GM19452 (cell line): ENCODE measurements at regions not wholly inside any gene's neighbourhood (a gene's known extent, or its start where the extent isn't known, plus 50 kb on each side); places are given as distances from the start of the nearest gene placed in this dataset.
"Not testable (repeated sequence)": the region's sequence is repeated elsewhere in the genome, so short reads cannot be mapped to it uniquely, and the experiment has no call there.

ENCODE experiments used
- ATAC-seq: cut with Tn5 transposase; IDR thresholded peaks from one replicate; pipeline ENCODE4 v1.9.1; 2021; ENCODE audit not compliant: unreplicated experiment

DNA sequence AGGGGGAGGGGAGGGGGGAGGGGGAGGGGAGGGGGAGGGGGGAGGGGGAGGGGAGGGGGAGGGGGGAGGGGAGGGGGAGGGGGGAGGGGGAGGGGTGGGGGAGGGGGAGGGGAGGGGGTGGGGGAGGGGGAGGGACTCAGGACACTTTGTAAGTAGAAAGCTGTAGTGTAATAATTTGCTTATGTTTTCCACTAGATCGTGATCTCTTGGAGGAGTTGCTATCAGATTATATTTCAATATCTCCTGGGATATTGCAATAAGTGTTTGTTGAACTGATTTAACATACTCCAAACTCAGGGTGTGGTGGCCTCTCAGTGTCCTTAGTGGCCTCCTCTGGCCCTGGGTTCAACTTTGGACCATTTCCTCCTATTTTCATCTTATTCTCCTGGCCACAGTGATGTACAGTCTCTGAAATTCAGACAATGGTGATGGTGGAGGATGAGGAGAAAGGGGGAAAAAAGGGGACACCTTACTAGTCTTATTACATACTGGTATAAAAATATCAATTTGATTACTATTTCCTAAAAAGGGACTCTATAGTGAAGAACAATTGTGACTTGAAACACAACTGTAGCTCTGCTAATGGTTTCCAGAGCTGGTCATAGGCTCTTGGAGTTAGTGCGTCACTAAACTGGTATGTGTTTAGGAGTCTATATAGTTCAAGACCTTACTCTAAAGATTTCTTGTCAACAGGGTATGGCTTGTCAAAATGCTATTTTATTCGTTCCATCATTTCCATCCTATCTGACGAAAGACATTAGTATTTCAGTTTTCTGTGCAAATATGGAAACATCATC, 89.6 kb downstream of the DDX1 start:
- no peak for ATAC-seq

DNA sequence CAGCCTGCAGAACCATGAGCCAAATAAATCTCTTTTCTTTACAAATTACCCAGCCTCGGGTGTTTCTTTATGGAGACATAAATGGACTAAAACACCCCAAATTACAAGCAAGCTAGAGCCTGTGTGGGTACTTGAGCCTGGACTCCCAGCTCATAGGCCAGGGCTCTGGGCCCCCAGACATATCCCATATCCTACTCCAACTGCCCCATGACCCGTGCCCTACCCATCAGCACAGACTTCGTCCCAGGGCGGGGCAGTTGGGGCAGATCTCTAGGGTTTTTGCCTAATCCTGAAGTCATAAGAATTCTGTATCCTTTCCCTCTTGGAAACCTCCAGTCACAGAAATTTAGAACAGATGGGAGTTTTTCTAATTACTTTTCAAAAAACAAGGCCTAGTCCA, 90.7 kb downstream of the DDX1 start:
- ATAC-seq = no peak

DNA sequence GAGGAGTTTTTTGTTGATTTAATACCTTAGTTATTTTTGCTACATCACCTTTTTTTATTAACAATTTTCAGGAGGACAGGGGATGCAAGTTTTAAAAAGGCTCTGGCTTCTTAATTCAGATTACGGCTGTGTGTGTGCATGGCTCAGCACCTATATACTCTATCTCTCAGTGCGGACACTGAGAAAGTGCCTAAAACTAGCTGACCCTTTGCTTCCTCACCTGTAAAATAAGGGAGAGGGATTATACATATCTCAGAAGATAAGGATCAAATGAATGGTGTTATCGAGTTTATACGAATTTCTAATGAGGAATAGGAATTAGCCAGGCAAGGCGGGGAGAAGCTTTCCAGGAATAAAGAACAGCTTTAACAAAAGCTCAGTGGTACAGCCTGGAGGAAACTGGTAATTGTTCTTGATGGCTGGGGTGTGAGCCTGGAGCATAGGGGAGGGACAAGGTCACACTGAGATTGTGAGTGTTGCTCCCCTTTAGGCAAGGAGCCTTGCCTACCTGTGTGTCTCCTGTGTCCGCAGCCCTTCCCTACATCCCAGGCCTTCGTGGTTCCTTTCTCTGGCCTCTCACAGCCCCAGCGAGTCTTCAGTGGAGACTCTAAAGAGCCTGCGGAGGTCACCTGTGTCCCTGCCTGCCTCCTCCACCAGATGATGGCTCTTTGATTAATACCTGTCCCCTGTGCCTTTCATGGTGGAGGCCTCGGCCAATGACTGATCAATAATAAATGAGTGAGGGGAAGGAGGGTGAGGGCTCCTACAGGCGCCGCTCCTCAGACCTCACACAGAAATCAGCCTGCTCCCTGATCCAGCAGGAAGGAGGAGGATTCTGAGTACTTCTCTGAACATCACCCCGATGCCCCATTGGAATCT, 92.7 kb downstream of the DDX1 start:
- no peak for ATAC-seq

DNA sequence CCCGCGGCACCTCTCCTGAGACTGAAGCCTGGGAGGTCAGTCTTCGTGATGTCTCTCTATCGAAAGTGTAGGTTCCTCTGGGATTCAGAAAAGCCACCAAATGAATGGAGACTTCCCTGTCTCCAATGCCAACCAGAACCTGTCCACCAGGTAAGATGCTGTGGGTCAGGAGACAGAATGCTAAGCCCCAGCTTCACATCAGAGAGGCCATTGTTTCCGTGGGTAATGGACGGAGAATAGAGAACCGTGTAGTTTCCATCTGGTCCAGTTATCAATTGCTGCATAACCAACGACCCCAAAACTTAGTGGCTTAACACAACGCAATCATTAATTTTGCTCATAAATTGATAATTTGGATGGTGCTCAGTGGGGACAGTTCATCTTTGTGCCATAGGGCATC, 93.5 kb downstream of the DDX1 start:
- no peak for ATAC-seq

DNA sequence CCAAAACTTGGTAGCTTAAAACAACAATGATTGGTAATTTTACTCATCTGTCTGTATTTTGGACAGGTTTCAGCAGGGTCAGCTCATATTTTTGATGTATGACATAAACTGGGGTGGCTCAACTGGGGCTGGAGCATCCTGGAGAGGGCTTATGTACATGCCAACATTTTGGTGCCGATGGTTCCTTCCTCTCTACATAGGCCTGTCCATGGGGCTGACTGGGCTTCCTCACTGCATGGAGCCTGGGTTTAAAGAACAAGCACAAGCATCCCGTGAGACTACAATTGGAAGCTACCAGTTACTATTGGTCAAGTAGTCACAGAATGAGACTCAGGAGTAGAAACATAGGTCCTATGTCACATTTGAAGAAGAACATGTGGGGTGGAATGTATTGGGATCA, 95.0 kb downstream of the DDX1 start:
- no peak for ATAC-seq

DNA sequence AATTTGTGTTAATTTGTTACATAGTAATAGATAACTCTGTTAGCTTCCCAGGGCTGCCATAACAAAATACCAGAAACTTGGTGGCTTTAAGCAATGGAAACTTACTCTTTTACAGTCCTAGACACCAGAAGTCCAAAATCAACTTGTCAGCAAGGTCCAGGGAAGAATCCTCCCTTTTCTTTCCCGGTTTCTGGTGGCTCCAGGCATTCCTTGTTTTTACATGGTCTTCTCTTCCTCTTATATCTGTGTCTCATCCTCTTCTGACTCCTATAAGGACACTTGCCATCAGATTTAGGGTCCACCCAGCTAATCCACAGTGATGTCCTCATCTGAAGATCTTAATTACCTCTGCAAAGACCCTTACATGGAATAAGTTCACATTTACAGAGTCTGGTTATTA, 95.6 kb downstream of the DDX1 start:
- ATAC-seq = no peak

DNA sequence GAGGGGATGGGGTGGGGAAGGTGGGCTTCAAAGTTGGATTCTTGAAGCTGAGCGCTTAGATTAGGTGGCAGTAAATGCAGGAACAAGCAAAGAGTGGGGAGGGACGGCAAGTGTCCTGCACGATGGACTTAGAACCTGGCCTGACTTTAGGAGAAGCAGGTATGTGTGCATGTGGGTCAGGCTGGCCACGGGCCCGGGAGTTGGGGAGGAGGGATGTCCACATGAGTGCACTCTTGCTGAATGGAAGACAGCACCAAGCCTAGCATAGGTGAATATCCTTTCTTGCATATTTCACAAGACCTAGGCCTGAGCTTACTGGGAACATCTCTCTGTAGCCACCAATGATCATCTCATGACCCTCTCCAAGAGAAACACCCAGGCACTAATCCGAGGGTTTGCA, 96.1 kb downstream of the DDX1 start:
- no peak for ATAC-seq

DNA sequence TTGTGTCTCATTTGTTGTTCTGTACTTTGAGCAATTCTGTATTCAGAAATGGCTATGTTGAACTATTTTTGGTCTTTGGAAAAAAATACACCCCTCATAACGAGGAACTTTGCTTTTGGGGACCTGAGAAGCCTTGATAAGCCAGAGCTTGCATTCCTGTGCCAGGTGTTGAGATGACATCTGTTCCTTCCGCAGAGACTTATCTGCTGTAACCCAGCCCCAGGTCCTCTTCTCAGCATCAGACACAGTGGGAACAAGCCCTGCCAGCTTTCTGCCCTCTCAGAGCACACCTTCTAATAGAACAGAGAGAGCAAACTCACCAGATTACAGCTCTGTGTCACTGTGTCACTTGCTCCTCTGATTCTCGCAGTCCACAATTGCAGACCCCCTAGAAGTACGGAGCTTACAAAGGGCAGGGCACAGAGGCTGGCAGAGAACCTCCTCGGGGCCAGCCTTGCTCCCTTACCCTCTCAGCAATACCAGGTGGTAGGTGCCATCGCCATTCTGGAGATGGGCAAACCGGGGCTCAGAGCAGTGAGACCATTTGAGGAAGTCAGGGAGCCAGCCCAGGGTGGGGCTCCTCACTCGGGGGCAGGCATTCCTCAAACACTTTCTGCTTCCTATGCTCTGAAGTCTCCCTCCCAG, 97.4 kb downstream of the DDX1 start:
- ATAC-seq = no peak

DNA sequence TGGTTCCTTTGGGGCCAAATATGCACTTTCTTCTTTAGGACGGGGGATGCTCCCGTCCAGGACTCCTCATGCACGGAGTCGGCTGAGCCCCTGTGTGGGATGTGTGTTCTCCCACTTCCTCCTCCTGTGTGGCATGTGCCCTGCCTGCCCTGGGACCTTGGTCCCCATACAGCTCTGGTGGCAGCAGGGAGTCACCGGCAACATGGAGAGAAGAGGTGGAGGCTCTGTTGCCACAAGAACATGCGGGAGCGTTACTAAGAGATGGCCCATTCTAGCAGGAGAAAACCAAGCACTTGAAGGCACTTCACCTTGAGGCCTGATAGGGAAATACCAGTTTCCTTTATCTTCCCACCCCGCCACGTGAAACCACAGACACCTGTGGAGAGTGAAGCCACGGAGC, 98.0 kb downstream of the DDX1 start:
- no peak for ATAC-seq

DNA sequence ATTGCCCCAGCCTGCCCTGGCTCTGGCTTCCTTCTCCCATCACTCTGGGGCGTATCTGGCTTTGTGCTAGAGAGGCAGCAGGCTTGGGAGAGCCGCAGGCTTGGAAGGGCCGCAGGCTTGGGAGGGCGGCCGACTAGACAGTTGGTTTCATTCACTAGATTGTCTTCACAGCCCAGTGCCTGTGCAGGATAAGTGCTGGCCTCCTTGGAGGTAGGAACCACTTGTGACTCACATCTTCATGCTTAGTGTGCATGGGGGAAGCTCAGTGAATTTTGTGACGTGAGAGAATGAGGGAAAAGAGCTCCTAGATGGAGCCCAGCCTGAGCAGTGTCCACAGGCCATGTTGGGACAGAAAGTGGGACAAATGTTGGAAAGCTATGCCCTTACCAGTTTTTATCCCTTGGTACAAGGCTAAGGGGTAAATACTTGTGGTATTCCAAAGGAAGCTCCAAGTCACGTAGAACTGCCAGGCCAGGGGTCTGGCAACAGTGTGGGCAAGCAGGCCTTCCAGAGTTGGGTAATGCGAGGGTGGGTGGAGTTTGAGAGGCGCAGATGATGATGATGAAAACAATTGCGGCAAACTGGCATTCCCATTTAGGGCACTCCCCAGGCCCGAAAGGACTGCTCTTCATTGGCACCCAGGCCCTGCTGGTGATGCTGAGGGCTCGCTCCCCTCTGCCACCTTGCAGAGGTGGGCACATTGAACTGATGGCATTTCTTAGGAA, 100.1 kb downstream of the DDX1 start:
- ATAC-seq = no peak

DNA sequence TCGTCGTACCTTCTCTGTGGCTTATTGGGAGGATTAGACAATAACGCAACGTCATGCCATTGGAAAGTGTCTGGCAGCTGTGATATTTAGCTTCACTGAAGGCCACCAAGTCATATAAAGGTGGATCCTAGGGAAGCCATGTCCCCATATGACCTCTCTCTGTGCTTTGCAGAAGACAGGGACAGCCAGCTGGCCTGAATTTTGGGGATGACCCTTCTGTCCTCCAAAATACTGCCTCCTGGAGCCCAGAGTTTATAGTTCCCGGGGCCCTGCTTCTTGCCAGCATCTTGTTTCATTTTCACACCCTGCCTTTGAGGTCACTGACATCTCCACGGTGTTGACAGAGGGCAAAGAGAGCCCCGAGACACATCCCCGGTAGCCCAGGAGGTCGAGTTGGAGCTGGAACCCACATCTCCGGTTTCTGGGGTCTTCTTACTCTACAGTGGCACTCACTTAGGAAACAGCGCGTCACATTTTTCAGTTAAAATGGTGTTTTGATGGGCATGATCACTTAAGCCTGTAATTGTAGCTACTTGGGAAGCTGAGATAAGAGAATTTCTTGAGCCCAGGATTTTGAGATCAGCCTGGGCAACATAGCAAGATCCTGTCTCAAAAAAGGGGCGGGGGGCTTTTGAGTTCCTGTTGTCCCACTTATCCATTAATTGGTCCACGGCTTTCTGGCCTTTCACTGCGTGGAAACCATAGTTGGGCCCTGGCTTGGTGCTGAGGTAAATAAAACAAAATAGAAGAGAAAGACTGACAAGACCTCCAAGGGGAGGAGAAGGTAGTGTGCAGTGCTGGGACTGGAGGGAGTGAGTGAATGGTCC, 101.1 kb downstream of the DDX1 start:
- no peak for ATAC-seq

DNA sequence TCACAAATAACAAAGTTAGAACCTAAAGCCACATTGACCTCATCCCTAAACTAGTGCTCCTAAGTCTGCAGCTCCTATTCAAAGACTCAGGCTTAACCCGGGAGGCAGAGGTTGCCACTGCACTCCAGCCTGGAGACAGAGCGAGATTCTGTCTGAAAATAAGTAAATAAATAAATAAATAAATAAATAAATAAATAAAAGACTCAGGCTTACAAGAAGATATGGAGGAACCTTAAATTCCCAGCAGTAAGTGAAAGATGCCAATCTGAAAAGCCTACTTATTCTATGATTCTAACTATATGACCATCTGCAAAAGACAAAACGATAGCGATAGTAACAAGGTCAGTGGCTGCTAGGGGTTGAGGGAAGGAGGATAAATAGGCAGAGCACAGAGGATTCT, 101.7 kb downstream of the DDX1 start:
- no peak for ATAC-seq

DNA sequence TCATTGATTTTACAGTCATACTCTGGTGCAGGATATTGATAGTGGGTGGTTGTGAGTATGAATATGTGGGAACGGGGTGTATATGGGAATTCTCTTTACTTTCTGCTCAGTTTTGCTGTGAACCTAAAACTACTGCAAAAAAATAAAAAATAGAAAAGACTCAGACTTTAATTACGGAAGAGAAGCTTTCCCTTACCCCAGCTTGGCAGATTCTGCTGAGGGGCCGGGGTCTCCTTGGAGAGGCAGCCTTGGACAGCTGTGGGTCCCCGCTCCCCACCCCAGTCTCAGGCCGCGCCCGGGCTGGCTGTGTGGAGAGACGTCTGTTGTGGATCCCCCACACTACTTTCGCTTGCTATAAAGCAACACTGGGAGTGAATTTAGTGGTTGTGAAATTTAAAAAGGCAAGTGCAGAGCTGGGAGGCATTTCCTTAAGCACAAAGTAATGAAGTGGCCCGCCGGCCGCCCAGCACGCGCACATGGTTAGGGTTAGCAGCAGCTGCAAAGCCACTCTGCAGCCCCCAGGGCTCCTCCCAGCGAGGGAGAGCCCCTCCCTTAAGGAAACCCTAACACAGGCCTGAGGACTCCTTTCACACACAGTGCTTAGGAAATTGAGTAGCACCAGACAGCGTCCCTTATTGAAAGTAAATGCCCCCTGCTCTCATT, 102.4 kb downstream of the DDX1 start:
- no peak for ATAC-seq

DNA sequence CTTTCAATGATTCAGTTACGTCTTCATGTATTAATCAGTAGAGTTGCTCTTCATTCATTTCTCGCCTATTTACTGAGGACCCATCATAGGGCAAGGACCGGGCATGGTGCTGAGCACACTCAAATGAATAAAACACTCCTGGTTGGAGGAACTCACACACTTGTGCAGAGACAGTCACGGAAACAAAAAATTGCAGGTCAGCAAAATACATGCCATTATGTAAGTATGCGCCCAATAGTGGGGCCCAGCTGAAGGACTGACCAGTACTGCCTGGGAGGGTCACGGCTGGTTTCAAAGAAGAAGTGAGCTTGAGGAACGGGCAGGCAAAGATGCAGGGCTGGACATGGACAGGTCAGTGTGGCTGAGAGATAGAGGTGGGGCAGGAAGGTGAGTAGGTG, 102.9 kb downstream of the DDX1 start:
- ATAC-seq = no peak

DNA sequence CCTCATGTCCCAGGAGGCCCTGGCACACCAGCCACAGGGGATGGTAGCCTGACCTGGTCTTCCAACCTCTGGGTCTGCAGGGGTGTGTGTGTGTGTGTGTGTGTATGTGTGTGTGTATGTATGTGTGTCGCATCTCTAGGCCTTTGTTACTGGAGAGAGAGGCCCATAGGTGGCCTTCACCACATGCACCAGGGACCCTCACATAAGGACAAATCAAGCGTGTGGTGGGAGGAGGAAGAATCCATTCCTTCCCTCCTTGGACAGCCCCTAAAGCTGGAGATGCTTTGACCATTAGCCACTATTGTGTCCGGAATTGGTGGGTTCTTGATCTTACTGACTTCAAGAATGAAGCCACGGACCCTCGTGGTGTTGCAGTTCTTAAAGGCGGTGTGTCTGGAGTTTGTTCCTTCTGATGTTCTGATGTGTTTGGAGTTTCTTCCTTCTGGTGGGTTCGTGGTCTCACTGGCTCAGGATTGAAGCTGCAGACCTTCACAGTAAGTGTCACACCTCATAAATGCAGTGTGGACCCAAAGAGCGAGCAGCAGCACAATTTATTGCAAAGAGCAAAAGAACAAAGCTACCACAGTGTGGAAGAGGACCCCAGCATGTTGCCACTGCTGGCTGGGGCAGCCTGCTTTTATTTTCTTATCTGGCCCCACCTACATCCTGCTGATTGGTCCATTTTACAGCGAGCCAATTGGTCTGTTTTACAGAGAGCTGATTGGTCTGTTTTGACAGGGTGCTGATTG, 104.1 kb downstream of the DDX1 start:
- no peak for ATAC-seq

DNA sequence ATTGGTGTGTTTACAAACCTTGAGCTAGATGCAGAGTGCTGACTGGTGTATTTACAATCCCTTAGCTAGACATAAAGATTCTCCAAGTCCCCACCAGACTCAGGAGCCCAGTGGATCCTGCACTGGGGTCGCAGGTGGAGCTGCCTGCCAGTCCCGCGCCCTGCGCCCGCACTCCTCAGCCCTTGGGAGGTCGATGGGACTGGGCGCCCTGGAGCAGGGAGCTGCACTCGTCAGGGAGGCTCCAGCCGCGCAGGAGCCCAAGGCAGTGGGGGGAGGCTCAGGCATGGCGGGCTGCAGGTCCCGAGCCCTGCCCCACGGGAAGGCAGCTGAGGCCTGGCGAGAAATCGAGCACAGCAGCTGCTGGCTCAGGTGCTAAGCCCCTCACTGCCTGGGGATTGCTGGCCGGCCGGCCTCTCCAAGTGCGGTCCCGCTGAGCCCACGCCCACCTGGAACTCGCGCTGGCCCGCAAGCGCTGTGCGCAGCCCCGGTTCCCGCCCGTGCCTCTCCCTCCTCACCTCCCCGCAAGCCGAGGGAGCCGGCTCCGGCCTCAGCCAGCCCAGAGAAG, 105.0 kb downstream of the DDX1 start:
- not testable (repeated sequence) for ATAC-seq

DNA sequence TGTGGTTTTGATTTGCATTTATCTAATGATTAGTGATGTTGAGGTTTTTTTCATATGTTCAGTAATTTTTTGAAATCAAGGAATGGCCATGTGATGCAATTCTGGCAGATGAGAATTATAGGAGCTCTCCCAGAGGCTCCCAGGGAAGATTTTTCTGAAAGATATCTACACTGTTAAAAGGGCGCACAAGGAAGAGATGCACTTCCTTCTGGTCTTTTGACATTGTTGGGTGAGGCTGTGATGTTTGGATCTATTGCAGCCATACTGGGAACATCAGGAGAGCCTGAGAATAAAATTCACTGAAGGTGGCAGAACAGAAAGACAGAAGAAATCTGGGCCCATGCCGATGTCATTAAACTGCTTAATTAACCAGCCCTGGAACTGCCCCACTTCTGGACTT, 108.5 kb downstream of the DDX1 start:
- no peak for ATAC-seq

DNA sequence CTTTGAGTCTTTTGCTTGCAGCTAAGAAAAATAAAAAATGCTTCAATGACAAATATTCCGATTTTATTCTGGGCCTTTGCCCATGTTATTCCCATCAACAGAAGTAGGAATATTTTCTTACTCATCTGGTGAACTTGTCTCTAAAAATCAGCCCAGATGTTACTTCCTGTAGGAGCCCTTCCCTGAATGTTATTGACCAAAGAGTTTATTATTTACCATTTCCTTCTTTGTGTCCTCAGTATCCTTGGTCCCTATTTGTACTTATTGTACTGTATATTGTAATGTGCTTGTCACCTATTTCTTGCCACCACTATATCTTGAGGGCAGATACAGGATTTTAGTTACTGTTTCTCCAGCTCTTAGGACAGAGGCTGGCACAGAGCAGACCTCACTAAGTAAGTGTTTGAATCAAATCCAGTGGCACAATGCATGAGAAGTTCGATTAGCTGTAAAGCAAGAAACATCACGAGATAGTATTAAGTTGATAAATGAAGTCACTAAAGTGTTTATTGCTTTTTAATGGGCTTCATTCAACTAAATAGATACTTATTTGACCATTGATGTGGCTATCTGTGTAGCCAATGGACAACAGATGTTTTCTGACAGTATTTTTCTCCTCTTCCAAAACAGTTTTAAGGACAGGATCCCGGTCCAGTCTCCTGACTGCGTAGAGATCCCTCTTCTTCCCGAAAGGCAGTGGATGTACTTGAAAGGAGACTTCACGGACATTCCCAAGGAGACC, 109.1 kb downstream of the DDX1 start:
- ATAC-seq = no peak
